ENCODE measurements at regions not wholly inside any gene's neighbourhood (a gene's known extent, or its start where the extent isn't known, plus 50 kb on each side); places are given as distances from the start of the nearest gene placed in this dataset.
A peak's percentile ranks its signal among the peaks of the same experiment; 100 is the strongest.

- DNase-seq, result no peak
- intact Hi-C loops (cut with DNase I), result no loop called here
- H3K4me3 ChIP-seq, result no peak overlapping the region
- no peak overlapping the region for H3K27ac ChIP-seq
- H3K27me3 ChIP-seq, result no peaks in the 10 kb centered on the region
- no peak for TF ChIP-seq POLR2A (IDR thresholded peaks at IDR 0.05)
- TF ChIP-seq CTCF (IDR thresholded peaks at IDR 0.05), result no peak
- no peaks in the 10 kb centered on the region for H3K9me3 ChIP-seq
- no peak for ATAC-seq
- WGBS (ENCODE audit: insufficient coverage, low coverage, low lambda C conversion rate, missing lambda C conversion rate), result 81% methylated on average over 4 of the region's 7 CpGs
- no peaks in the 10 kb centered on the region for H3K4me1 ChIP-seq
- H3K36me3 ChIP-seq, result no peaks in the 10 kb centered on the region
These were observed 233.1 kb upstream of the ANKRD55 start for GRCh38 chr5:56466136-56466816.

- H3K4me1 ChIP-seq, result no peaks in the 10 kb centered on the region
- WGBS (ENCODE audit: insufficient coverage, low coverage, low lambda C conversion rate, missing lambda C conversion rate), result 95% methylated on average over 2 of the region's 2 CpGs
- intact Hi-C loops (cut with DNase I), result no loop called here
- DNase-seq, result no peak
- no peak for ATAC-seq
- no peaks in the 10 kb centered on the region for H3K27me3 ChIP-seq
- H3K27ac ChIP-seq, result no peak overlapping the region
- no peaks in the 10 kb centered on the region for H3K36me3 ChIP-seq
- H3K9me3 ChIP-seq, result no peaks in the 10 kb centered on the region
- TF ChIP-seq POLR2A (IDR thresholded peaks at IDR 0.05) (no peak), CTCF (IDR thresholded peaks at IDR 0.05) (no peak)
- H3K4me3 ChIP-seq, result no peak overlapping the region
These were observed 232.6 kb upstream of the ANKRD55 start for GRCh38 chr5:56465769-56466135.

GRCh38 chr5:56464935-56465768 is 232.0 kb upstream of the ANKRD55 start:
- DNase-seq (no peak), ATAC-seq (peak; percentile 13 to 83 (median 26))
- TF ChIP-seq POLR2A (IDR thresholded peaks at IDR 0.05), result no peak
- no peak for TF ChIP-seq CTCF (IDR thresholded peaks at IDR 0.05)
- Histone ChIP-seq H3K4me3 (no peak overlapping the region), H3K27ac (no peak overlapping the region), H3K4me1 (no peaks in the 10 kb centered on the region), H3K27me3 (no peaks in the 10 kb centered on the region), H3K36me3 (no peaks in the 10 kb centered on the region), H3K9me3 (no peaks in the 10 kb centered on the region)
- intact Hi-C loops (cut with DNase I), result no loop called here
- 50% methylated on average over 10 of the region's 10 CpGs for WGBS (ENCODE audit: insufficient coverage, low coverage, low lambda C conversion rate, missing lambda C conversion rate)

GRCh38 chr5:56463944-56464571 is 230.9 kb upstream of the ANKRD55 start:
- Histone ChIP-seq H3K27ac (no peak overlapping the region), H3K4me1 (no peaks in the 10 kb centered on the region), H3K4me3 (no peak overlapping the region), H3K9me3 (no peaks in the 10 kb centered on the region), H3K27me3 (no peaks in the 10 kb centered on the region), H3K36me3 (no peaks in the 10 kb centered on the region)
- no peak for TF ChIP-seq POLR2A (IDR thresholded peaks at IDR 0.05)
- no peak for TF ChIP-seq CTCF (IDR thresholded peaks at IDR 0.05)
- intact Hi-C loops (cut with DNase I), result no loop called here
- 100% methylated on average over 3 of the region's 4 CpGs for WGBS (ENCODE audit: insufficient coverage, low coverage, low lambda C conversion rate, missing lambda C conversion rate)
- ATAC-seq, result no peak
- DNase-seq, result no peak

Measured in right lobe of liver (tissue), 6 donors.